Stimulated activated CD4-positive, alpha-beta T cell treated with anti-CD3 and anti-CD28 coated beads, Interleukin-12 subunit alpha, Interleukin-12 subunit beta, amount 100 ng/mL, for 4 hours (primary cell): ENCODE measurements at regions not wholly inside any gene's neighbourhood (a gene's known extent, or its start where the extent isn't known, plus 50 kb on each side); places are given as distances from the start of the nearest gene placed in this dataset.

Experiments used
- DNase-seq: peaks from one replicate; pipeline ENCODE4 v3.0.0-alpha.2; 2020

DNA sequence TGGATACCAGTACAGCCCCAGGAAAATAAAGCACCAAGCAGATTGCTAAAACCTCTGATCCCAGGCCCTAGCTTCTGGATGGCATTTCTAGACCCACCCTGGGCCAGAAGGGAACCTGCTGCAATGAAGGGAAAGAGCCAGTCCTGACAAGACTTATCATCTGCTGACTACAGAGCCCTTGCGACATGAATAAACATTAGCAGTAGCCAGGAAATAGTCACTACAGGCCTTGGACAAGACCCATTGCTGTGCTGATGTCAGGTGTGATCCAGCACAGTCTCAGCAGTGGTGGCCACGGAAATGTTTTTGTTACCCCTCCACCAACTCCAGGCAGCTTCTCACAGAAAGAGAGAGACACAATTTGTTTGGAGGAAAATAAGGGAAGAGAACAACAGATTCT is 399.3 kb downstream of the HAO1 start:
- no peak for DNase-seq

DNA sequence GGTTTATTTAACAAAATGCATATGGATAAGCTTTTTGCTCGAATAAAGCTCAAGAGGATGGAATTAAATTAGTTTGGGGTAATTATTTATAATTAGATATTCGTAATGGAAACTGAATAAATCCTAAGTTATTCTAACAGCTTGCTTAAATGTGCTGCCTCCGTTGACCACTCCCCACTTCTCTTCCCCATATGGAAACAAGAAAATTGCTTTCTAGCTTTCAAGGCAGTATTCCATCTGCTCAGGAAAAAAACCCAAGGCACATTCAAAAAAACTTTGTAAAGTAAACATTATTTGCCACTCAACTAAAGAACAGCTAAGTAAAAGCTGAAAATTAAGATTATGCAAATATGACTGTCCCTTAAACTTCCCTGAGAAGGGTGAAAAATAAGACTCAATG is 369.2 kb downstream of the HAO1 start:
- no peak for DNase-seq

- DNase-seq: no peak
These were observed 368.7 kb downstream of the HAO1 start for GRCh38 chr20:7571521-7572055.

DNA sequence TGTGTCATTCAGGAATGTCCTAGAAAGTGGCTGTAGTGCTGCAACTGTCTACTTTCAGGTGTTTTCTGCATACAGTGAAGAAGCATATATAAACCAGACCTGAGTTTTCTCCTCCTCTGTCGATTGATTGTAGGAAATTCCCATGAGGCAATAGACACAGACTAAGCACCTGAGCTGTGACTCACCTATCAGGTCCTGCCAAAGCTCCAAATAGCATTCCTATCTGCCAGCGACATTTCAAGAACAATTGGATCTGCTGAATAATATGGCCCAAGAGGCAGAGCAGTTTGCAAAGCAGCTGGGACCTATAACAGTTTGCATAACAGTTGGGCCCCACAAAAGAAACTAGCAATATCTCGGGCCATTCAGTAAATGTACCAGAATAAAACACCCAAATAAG is 360.4 kb downstream of the HAO1 start:
- DNase-seq: no peak

DNA sequence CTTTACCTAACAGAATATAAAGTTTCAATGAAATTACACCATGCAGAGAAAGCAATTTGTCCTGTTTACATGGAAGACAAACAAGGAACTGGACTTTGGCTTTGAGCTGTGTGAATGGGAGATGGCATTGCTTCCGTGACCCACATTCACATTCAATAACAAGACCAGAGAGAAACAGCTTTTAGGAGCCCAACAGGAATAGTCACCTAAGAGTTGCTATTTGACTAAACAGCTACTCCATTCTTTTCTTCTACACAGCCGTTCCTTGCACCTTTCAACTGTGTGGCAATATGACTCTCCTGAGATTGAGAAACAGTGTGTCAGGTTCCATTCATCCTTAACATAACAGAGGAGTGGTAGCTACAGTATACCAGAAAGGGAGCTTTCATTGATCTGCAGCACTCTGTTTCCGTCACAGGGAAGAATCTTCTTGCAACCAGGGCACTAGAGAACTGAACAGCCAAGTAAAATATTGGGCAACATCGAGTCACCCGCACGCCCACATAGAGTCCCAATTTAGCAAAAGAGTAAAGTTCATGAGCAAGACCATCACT is 355.1 kb downstream of the HAO1 start:
- DNase-seq: no peak

DNA sequence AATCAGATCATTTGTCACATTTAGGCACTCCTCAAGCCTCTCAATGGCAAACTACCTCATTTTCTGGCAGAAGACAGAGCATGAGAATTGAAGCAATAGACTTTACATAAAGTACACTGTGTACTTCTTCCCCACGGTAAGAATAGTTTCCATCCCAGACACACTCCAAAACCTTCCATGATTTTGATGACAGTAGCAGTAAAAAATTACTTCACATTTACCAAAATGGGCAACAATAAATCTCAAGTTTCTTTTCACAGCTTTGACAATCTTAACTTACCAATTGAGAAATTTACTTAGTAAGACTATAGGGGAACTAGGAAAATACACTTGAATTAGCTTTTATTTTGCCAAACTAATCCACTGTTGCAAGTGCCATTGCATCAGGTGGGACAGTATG is 353.8 kb downstream of the HAO1 start:
- no peak for DNase-seq

DNA sequence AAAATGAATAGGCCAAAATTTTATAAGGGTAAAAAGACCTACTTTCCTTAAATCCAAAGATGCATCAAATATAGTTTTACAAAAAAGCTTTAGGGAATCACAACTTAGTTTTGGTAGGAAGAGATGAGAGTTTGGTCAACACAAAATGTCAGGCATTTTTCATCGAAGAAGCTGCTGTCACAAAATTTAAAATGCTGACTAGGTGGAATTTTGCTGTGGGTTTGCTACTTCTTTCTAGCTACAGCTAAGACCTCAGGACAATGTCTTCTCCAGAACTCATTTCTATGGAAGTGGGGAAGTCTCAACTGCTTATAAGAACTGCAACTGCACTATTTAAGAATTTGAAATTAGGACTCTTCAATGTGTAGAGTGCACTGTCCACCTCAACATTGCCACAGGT is 351.1 kb downstream of the HAO1 start:
- DNase-seq: no peak

GRCh38 chr20:7596541-7596940 is 343.7 kb downstream of the HAO1 start:
- DNase-seq: no peak

GRCh38 chr20:7601431-7601830 is 338.8 kb downstream of the HAO1 start:
- DNase-seq: no peak

DNA sequence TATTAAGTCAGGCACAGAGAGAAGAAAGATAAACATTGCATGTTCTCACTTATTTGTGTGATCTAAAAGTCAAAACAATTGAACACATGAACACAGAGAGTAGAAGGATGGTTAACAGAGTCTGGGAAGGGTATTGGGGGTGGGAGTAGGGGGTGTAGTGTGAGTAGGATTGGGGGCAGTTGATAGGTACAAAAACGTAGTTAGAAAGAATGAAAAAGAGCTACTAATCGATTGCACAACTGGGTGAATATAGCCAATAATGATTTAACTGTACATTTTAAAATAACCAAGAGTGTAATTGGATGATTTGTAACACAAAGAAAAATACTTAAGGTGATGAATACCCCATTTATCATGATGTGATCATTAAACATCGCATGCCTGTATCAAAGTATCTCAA is 333.3 kb downstream of the HAO1 start:
- DNase-seq: no peak

- DNase-seq: no peak
These were observed 332.0 kb downstream of the HAO1 start for GRCh38 chr20:7608250-7608649.

GRCh38 chr20:7609251-7609650 is 331.0 kb downstream of the HAO1 start:
- DNase-seq: no peak

DNA sequence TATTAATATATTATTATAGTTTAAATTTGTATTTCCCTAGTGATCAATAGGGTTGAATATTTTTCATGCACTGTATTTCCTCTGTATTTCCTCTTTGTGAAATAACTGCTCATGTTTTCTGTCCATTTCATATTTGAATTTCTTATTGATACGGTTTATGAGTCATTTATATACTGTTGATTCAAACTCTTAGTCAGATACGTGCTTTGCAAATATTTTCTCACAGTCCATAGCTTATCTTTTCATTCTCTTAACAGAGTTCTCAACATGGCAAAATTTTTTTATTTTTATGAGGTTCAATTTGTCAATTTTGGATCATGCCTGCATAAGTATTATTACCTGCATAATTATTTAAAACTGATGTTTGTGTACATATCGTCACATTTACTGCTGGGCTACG is 329.6 kb downstream of the HAO1 start:
- DNase-seq: no peak

DNA sequence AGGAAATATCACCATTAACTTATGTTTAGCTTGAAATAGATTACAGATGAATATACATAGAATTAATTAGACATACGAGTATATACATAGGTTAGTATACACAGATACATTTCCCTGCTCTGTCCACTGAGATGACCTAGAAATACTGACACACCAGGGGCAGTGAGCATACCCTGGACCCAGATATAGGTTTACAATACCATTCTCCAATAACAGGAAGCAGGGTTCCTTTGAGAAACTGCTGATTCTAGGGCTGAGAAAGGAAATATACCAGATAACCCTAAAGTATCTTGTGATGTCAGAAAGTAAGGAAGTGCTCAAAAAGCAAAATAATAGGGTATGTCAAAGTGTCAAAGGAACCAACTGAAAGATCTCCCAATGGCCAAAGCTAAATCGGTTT is 322.5 kb downstream of the HAO1 start:
- no peak for DNase-seq

- DNase-seq: no peak
These were observed 317.8 kb downstream of the HAO1 start for GRCh38 chr20:7622399-7622961.

DNA sequence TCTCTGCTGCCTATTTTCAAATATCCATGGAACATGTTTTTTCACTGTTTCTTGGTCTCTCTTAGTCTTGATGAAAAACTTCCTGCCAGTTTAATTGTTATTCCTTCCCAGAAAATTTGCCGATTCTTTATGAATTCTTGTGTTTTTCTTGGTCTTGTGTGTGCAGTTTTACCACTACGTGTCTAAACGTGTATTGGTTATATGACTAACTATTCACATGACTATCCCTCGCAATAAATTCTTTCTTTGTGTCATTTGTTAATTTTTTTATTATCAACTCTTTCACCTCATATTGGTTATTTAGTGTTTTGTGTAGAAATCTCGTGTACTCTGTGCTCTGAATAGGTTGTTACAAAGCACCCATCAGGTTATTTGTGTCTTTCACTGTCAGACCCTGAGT is 315.4 kb downstream of the HAO1 start:
- DNase-seq: no peak

DNA sequence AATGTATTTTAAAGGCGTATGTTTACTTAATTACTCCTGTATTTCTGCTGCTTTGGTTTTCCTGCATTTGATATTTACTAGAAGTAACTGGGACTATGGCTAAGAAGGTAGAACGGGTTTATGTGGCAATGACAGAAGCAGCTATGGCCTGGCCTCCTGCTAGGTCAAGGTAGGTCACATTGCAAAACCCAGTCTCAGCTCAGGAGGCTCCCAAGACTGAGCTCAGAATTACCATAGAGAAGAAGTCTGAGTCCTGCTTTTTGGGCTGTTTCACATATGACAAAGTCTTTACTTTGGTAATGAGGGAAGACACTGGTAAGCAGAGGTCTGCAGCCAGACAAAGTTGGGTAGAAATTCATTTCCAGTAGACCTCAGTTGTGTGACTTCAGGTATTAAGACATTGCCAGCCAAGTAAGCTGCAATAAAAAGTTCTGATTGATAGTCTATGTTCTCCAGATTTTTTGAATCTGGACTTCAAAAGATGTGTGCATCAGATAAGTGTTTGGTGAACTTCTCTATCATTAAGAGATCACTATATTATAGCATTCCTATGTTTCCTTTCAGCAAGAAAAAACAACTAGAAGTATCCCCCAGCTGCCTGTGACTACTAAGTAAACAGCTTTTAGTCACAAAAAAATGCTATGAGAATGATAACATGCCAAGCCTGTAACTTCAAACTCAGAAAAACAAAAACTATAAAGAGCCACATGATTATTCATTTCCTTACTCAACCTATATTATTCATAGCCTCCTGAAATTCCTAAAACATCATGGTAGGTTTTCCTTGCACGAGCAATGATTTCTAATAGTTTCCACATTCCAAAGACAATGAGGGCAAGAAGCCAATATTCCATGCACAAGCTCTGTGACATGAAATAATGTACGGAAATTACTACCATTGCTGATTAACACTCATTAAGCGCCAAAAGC is 312.3 kb downstream of the HAO1 start:
- no peak for DNase-seq

- DNase-seq: no peak
These were observed 310.4 kb downstream of the HAO1 start for GRCh38 chr20:7629880-7630279.

DNA sequence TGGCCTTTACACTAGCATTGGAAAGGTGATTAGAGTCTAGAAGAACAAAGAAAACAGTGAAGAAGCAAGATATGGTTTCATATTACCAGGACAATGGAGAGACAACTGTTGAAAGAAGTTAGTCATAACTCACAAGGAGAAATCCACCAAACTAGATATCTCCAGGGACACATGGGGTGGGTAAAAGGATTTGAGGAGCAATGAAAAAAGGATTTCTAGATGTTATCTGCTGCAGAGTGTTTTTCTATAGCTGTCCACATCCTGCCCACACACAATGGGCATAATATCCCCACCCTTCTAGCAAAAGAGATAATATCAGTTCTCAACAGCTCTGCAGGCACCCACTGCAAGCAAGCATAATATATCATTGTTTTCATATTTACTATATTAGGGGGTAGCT is 303.1 kb downstream of the HAO1 start:
- no peak for DNase-seq

GRCh38 chr20:7650086-7650879 is 290.0 kb downstream of the HAO1 start:
- no peak for DNase-seq

- no peak for DNase-seq
These were observed 286.0 kb downstream of the HAO1 start for GRCh38 chr20:7654231-7654630.

DNA sequence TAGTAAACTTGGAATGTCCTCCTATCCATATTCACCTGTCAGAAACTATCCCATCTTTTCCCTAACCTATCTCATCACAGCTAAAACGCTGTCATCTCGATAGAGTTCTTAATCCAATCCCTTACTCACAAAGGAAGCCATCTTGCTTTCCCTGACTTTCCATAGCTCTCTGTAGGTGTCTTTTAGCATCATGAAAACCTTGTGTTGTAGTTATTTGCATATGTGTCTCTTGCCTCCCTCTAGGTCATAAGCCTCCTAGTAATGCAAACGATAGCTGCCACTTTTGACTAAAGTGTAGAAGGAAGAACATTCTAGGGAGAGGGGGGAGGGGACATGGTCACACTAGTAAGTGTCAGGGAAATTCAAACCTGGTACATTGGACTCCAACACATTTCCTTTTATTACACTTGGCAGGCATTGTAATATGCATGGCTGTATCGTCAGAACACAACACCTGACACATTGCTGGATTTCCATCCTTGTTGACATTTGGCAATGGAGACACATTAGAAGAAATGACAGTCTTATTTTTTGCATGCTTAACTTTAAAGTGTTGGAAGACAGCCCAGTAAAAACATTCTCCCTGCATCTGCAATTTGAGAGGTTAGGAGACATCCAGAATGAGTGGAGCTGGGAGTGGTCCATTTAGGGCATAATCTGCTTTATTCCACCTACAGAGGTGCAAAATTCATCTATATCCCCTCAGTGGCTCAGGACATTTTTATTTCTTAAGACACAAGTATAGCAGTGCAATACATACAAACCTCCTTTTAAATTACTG is 283.4 kb downstream of the HAO1 start:
- DNase-seq: no peak
